ENCODE measurements at regions not wholly inside any gene's neighbourhood (a gene's known extent, or its start where the extent isn't known, plus 50 kb on each side); places are given as distances from the start of the nearest gene placed in this dataset.

DNA sequence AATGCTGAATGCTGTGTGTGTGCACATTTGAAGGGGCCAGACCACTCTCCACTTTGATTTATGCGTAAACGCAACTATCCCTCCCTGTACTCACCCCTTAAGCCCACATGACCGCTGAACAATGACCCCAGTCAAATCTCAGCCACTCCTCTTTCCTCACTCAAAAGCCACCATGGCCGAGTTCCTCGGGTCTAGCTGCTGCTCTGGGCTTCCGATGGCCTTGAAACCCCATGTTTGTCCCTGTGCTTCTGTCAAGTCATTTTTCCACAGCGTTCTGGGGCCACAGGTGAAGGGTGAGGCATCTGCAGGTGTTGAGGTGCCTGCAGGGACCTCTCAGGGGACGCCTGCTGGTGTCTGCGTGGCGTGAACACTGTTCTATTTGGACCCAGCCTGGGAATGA, 74.3 kb upstream of the TMEM18 start:
- WGBS (ENCODE audit: low lambda C conversion rate, missing lambda C conversion rate): 89% methylated on average over 10 of the region's 10 CpGs
- Histone ChIP-seq H3K27me3 (no peaks in the 10 kb centered on the region), H3K27ac (no peak overlapping the region), H3K36me3 (replicated peaks; ENCODE audit: insufficient read depth, low read depth) (no peaks in the 10 kb centered on the region), H3K9me3 (ENCODE audit: low read depth) (no peaks in the 10 kb centered on the region), H3K4me2 (no peak overlapping the region), H3K79me2 (no peaks in the 10 kb centered on the region), H3K4me1 (ENCODE audit: insufficient read depth) (no peaks in the 10 kb centered on the region), H2AFZ (no peak overlapping the region), H4K20me1 (ENCODE audit: insufficient read depth, poor library complexity, severe bottlenecking) (no peaks in the 10 kb centered on the region), H3K4me3 (no peak overlapping the region), H3K9me2 (replicated peaks; ENCODE audit: insufficient read depth) (no peaks in the 10 kb centered on the region)
- no peak for DNase-seq (ENCODE audit: low spot score)
- TF ChIP-seq, protein P1, sequence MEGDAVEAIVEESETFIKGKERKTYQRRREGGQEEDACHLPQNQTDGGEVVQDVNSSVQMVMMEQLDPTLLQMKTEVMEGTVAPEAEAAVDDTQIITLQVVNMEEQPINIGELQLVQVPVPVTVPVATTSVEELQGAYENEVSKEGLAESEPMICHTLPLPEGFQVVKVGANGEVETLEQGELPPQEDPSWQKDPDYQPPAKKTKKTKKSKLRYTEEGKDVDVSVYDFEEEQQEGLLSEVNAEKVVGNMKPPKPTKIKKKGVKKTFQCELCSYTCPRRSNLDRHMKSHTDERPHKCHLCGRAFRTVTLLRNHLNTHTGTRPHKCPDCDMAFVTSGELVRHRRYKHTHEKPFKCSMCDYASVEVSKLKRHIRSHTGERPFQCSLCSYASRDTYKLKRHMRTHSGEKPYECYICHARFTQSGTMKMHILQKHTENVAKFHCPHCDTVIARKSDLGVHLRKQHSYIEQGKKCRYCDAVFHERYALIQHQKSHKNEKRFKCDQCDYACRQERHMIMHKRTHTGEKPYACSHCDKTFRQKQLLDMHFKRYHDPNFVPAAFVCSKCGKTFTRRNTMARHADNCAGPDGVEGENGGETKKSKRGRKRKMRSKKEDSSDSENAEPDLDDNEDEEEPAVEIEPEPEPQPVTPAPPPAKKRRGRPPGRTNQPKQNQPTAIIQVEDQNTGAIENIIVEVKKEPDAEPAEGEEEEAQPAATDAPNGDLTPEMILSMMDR (IDR thresholded peaks at IDR 0.05; ENCODE audit: poor library complexity): no peak
- TF ChIP-seq EZH2phosphoT487 (IDR thresholded peaks at IDR 0.05; ENCODE audit: low read depth, severe bottlenecking, unreplicated experiment) (no peak), EZH2 (IDR thresholded peaks at IDR 0.05; ENCODE audit: borderline replicate concordance) (no peak)

DNA sequence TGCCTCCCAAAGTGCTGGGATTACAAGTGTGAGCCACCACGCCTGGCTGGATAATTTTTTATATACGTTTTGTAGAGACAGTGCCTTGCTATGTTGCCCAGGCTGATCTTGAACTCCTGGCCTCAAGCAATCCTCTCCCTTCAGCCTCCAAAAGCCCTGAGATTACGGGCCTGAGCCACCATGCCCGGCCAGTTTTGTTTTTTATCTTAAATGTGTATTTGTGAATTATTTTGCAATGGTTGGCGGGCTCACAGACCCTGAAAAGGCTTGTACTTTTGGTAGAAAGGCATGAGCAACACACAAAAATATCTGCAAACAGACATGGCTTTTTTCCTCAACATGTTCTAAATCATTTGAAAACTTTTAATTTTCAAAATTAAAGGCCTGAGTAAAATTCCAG, 73.4 kb upstream of the TMEM18 start:
- Histone ChIP-seq H3K27me3 (no peaks in the 10 kb centered on the region), H4K20me1 (ENCODE audit: insufficient read depth, poor library complexity, severe bottlenecking) (no peaks in the 10 kb centered on the region), H3K27ac (no peak overlapping the region), H3K4me3 (no peak overlapping the region), H3K4me2 (no peak overlapping the region), H3K9me3 (ENCODE audit: low read depth) (no peaks in the 10 kb centered on the region), H3K36me3 (replicated peaks; ENCODE audit: insufficient read depth, low read depth) (no peaks in the 10 kb centered on the region), H3K79me2 (no peaks in the 10 kb centered on the region), H2AFZ (no peak overlapping the region), H3K4me1 (ENCODE audit: insufficient read depth) (no peaks in the 10 kb centered on the region), H3K9me2 (replicated peaks; ENCODE audit: insufficient read depth) (no peaks in the 10 kb centered on the region)
- TF ChIP-seq, protein P1 (IDR thresholded peaks at IDR 0.05; ENCODE audit: poor library complexity): no peak
- TF ChIP-seq EZH2 (IDR thresholded peaks at IDR 0.05; ENCODE audit: borderline replicate concordance) (no peak), EZH2phosphoT487 (IDR thresholded peaks at IDR 0.05; ENCODE audit: low read depth, severe bottlenecking, unreplicated experiment) (no peak)
- no peak for DNase-seq (ENCODE audit: low spot score)
- WGBS (ENCODE audit: low lambda C conversion rate, missing lambda C conversion rate): 84% methylated on average over 5 of the region's 5 CpGs

DNA sequence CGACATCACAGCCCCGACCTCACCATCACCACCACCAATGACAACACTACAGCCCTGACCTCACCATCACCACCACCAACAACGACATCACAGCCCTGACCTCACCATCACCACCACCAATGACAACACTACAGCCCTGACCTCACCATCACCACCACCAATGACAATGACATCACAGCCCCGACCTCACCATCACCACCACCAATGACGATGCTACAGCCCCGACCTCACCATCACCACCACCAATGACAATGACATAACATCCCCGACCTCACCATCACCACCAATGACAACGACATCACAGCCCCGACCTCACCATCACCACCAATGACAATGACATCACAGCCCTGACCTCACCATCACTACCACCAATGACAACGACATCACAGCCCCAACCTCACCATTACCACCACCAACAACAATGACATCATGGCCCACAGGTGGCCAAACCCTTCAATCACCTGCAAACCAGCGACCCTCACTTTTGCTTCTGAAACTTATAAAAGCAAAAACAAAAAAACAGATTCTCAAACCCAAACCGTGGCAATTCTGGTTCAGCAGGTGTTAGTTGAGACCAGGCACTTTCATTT, 70.7 kb upstream of the TMEM18 start:
- H3K4me2 ChIP-seq: no peak overlapping the region
- no peak for DNase-seq (ENCODE audit: low spot score)
- H3K36me3 ChIP-seq (replicated peaks; ENCODE audit: insufficient read depth, low read depth): no peaks in the 10 kb centered on the region
- no peak overlapping the region for H3K4me3 ChIP-seq
- no peaks in the 10 kb centered on the region for H3K79me2 ChIP-seq
- H3K9me3 ChIP-seq (ENCODE audit: low read depth): no peaks in the 10 kb centered on the region
- H3K27ac ChIP-seq: no peak overlapping the region
- no peaks in the 10 kb centered on the region for H3K9me2 ChIP-seq (replicated peaks; ENCODE audit: insufficient read depth)
- no peaks in the 10 kb centered on the region for H3K27me3 ChIP-seq
- WGBS (ENCODE audit: low lambda C conversion rate, missing lambda C conversion rate): 86% methylated on average over 8 of the region's 12 CpGs
- no peaks in the 10 kb centered on the region for H3K4me1 ChIP-seq (ENCODE audit: insufficient read depth)
- no peaks in the 10 kb centered on the region for H4K20me1 ChIP-seq (ENCODE audit: insufficient read depth, poor library complexity, severe bottlenecking)
- no peak overlapping the region for H2AFZ ChIP-seq
- no peak for TF ChIP-seq EZH2 (IDR thresholded peaks at IDR 0.05; ENCODE audit: borderline replicate concordance)
- TF ChIP-seq, protein P1 (IDR thresholded peaks at IDR 0.05; ENCODE audit: poor library complexity): no peak
- TF ChIP-seq EZH2phosphoT487 (IDR thresholded peaks at IDR 0.05; ENCODE audit: low read depth, severe bottlenecking, unreplicated experiment): no peak

Measured in hepatocyte (in vitro differentiated cells).